Ishikawa (cell line): ENCODE measurements at regions not wholly inside any gene's neighbourhood (a gene's known extent, or its start where the extent isn't known, plus 50 kb on each side); places are given as distances from the start of the nearest gene placed in this dataset.

Source experiments
- CEBPB ChIP-seq: IDR thresholded peaks from 2 replicates; pipeline ENCODE4 v1.6.1; 2012
- EGR1 ChIP-seq: IDR thresholded peaks from 2 replicates; pipeline ENCODE4 v1.6.1; 2012
- EP300 ChIP-seq: IDR thresholded peaks from 2 replicates; pipeline ENCODE4 v1.6.1; 2012; ENCODE audit warnings: borderline replicate concordance
- FOXM1 ChIP-seq: IDR thresholded peaks from 2 replicates; pipeline ENCODE4 v1.6.1; 2012; ENCODE audit warnings: low read depth, borderline replicate concordance
- MAX ChIP-seq: IDR thresholded peaks from 2 replicates; pipeline ENCODE4 v1.6.1; 2012
- RAD21 ChIP-seq: IDR thresholded peaks from 2 replicates; pipeline ENCODE4 v1.6.1; 2012; ENCODE audit warnings: low read depth
- REST ChIP-seq: IDR thresholded peaks from 2 replicates; pipeline ENCODE4 v1.6.1; 2012; ENCODE audit warnings: low read depth, mild to moderate bottlenecking
- TAF1 ChIP-seq: IDR thresholded peaks from 2 replicates; pipeline ENCODE4 v1.6.1; 2012; ENCODE audit warnings: low read depth, mild to moderate bottlenecking
- YY1 ChIP-seq: IDR thresholded peaks from 2 replicates; pipeline ENCODE4 v1.6.1; 2012; ENCODE audit warnings: low read depth

GRCh38 chr1:200319148-200319547, 90.7 kb downstream of the ZNF281 start:
- no peak for TF ChIP-seq EGR1
- TF ChIP-seq EP300 = no peak
- no peak for TF ChIP-seq CEBPB
- TF ChIP-seq FOXM1 = no peak
- no peak for TF ChIP-seq MAX
- no peak for TF ChIP-seq YY1
- TF ChIP-seq REST = no peak
- TF ChIP-seq TAF1 = no peak
- no peak for TF ChIP-seq RAD21
